B cell (primary cell): ENCODE measurements at regions not wholly inside any gene's neighbourhood (a gene's known extent, or its start where the extent isn't known, plus 50 kb on each side); places are given as distances from the start of the nearest gene placed in this dataset.

Experiments used
- ATAC-seq: fragments of 200-7000 bp; cut with Tn5 transposase; one replicate; pipeline ENCODE4 v1.10.0; 2021; ENCODE audit warnings: low read depth, mild to moderate bottlenecking, moderate number of reproducible peaks, moderate library complexity
- CTCF ChIA-PET: fragments of 350-600 bp; sonication (Branson Sonifier 250); formaldehyde crosslinking; loops from one replicate; lab custom pipeline; 2021; ENCODE audit warnings: antibody characterized with exemption, inconsistent platforms; lab: Charles Lee
- POLR2A ChIA-PET: fragments of 350-600 bp; sonication (Branson Sonifier 250); formaldehyde crosslinking; loops from one replicate; lab custom pipeline; 2021; ENCODE audit warnings: antibody characterized with exemption; lab: Charles Lee
- DNase-seq: peaks from one replicate; pipeline ENCODE4 v3.0.0; 2013
- H2AFZ ChIP-seq: 2 replicates; pipeline ENCODE4 v1.6.1; 2012; ENCODE audit warnings: mild to moderate bottlenecking, low read depth, low read length; ENCODE audit not compliant: insufficient read depth, poor library complexity, severe bottlenecking
- H3K27ac ChIP-seq, 2 donors: 1 replicate in 1 of 2; 2 replicates in 1 of 2; pipeline ENCODE4 v1.5.1; 2012 to 2013; ENCODE audit warnings: low read length in 2 of 2, mild to moderate bottlenecking in 2 of 2, moderate library complexity in 1 of 2
- H3K27me3 ChIP-seq, 4 experiments: fragments of 200-600 bp in 1 of 4; sonication (generic) in 1 of 4; replicated peaks in 1 of 4; 1 replicate in 2 of 4; 2 replicates in 2 of 4; pipeline versions ENCODE4 v1.6.1 to v1.7.0; 2013 to 2016; ENCODE audit warnings: low read length in 3 of 4, mild to moderate bottlenecking in 2 of 4, mixed read lengths in 1 of 4, moderate library complexity in 1 of 4; ENCODE audit not compliant: insufficient read depth in 4 of 4, control insufficient read depth in 3 of 4; ENCODE audit errors: control extremely low read depth in 1 of 4
- H3K36me3 ChIP-seq, 2 experiments: replicated peaks in 1 of 2; 1 replicate in 1 of 2; 2 replicates in 1 of 2; pipeline versions ENCODE4 v1.6.1 to v1.7.1; 2013; ENCODE audit warnings: low read length in 1 of 2; ENCODE audit not compliant: insufficient read depth in 2 of 2, control insufficient read depth in 1 of 2; ENCODE audit errors: control extremely low read depth in 1 of 2, extremely low read depth in 1 of 2
- H3K4me1 ChIP-seq, 2 donors: fragments of 200-600 bp in 1 of 2; sonication (generic) in 1 of 2; 1 replicate in 1 of 2; 2 replicates in 1 of 2; pipeline versions ENCODE4 v1.5.1 to v1.6.1; 2013 to 2017; ENCODE audit warnings: low read length in 2 of 2; ENCODE audit not compliant: control insufficient read depth in 2 of 2, insufficient read depth in 2 of 2
- H3K4me2 ChIP-seq: replicated peaks from 2 replicates; pipeline ENCODE3; 2012; ENCODE audit warnings: mild to moderate bottlenecking, low read depth, low read length; ENCODE audit not compliant: poor library complexity, severe bottlenecking
- H3K4me3 ChIP-seq, 5 experiments: fragments of 200-600 bp in 1 of 5; sonication (generic) in 1 of 5; 1 replicate in 3 of 5; 2 replicates in 2 of 5; pipeline versions ENCODE4 v1.5.1 to v1.7.0; 2011 to 2016; ENCODE audit warnings: low read length in 4 of 5, mild to moderate bottlenecking in 4 of 5, low read depth in 2 of 5, control low read depth in 1 of 5, moderate library complexity in 1 of 5; ENCODE audit not compliant: insufficient read depth in 1 of 5; ENCODE audit errors: control extremely low read depth in 1 of 5, extremely low read depth in 1 of 5
- H3K79me2 ChIP-seq: fragments of 200-600 bp; sonication (generic); one replicate; pipeline ENCODE4 v1.6.0; 2016; ENCODE audit warnings: low read length; ENCODE audit not compliant: control insufficient read depth, insufficient read depth
- H3K9ac ChIP-seq: fragments of 200-600 bp; sonication (generic); 2 replicates; pipeline ENCODE4 v1.6.1; 2017; ENCODE audit warnings: mild to moderate bottlenecking, low read length, moderate library complexity
- H3K9me3 ChIP-seq, 3 donors: one replicate each; pipeline versions ENCODE4 v1.6.1 to v1.7.1; 2013; ENCODE audit warnings: low read length in 2 of 3; ENCODE audit not compliant: control insufficient read depth in 2 of 3, insufficient read depth in 1 of 3; ENCODE audit errors: control extremely low read depth in 1 of 3
- H4K20me1 ChIP-seq: 2 replicates; pipeline ENCODE4 v1.6.0; 2012; ENCODE audit warnings: mild to moderate bottlenecking, low read length; ENCODE audit not compliant: insufficient read depth, control insufficient read depth, poor library complexity, severe bottlenecking
- H3K27ac Mint-ChIP-seq: one replicate; pipeline ENCODE4 v1.8.0; 2021; ENCODE audit warnings: mixed read lengths
- H3K27me3 Mint-ChIP-seq: one replicate; pipeline ENCODE4 v1.8.0; 2021; ENCODE audit warnings: mixed read lengths
- H3K4me1 Mint-ChIP-seq: one replicate; pipeline ENCODE4 v1.8.0; 2021; ENCODE audit warnings: mixed read lengths
- H3K4me3 Mint-ChIP-seq: one replicate; pipeline ENCODE4 v1.8.0; 2021; ENCODE audit warnings: mixed read lengths
- H3K9me3 Mint-ChIP-seq: one replicate; pipeline ENCODE4 v1.8.0; 2022; ENCODE audit warnings: mixed read lengths; ENCODE audit not compliant: insufficient read depth
- EZH2 ChIP-seq: IDR thresholded peaks from 2 replicates; pipeline ENCODE4 v1.6.1; 2012; ENCODE audit warnings: borderline replicate concordance, low read depth, mild to moderate bottlenecking, moderate library complexity, low read length; ENCODE audit not compliant: insufficient read depth, poor library complexity, severe bottlenecking
- WGBS: methylation state at CpG from one replicate; pipeline ENCODE4 v1.1.5; 2013; ENCODE audit warnings: missing lambda C conversion rate; ENCODE audit not compliant: insufficient coverage; 5-methylcytosine and 5-hydroxymethylcytosine counted together
- intact Hi-C: fragments of 100-400 bp; cut with micrococcal nuclease; formaldehyde crosslinking; loops from one replicate; pipeline ENCODE4 v1.10.0; 2022
- TF ChIP-seq, protein P1 (sequence below): fragments of 200-600 bp; IDR thresholded peaks from one replicate; pipeline ENCODE4 v1.8.0; 2022; ENCODE audit warnings: antibody characterized with exemption, mild to moderate bottlenecking

DNA sequence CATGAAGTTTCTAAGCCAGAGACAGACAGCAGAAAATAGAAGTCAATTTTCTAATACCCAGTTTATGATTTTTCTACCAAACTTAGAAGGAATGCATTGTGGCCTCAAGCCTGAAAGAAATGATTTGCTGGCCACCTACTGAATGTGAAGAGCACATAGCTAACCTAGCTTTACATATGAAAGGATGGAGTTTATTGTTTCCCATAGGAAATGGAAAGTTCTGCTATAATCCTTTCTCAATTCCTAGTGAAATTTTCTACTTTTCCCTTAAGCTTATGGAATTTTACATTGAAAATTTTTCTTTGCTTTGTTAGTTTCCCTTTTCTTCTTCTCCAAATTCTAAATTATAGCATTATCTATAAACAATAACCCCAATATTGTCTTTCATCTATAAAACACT is 110.1 kb downstream of the TMEM167A start:
- no peaks in the 10 kb centered on the region for H3K27me3 ChIP-seq
- DNase-seq (no peak), ATAC-seq (no peak)
- no peak overlapping the region for H3K9ac ChIP-seq
- H3K4me2 ChIP-seq, result no peak overlapping the region
- Mint-ChIP-seq H3K27ac (no peak overlapping the region), H3K4me3 (no peak overlapping the region), H3K9me3 (no peaks in the 10 kb centered on the region), H3K27me3 (no peaks in the 10 kb centered on the region), H3K4me1 (no peaks in the 10 kb centered on the region)
- H3K36me3 ChIP-seq, result no peaks in the 10 kb centered on the region
- ChIA-PET POLR2A (no interaction called here), CTCF (no interaction called here)
- intact Hi-C loops, result no loop called here
- no peak overlapping the region for H3K27ac ChIP-seq
- TF ChIP-seq, protein P1, sequence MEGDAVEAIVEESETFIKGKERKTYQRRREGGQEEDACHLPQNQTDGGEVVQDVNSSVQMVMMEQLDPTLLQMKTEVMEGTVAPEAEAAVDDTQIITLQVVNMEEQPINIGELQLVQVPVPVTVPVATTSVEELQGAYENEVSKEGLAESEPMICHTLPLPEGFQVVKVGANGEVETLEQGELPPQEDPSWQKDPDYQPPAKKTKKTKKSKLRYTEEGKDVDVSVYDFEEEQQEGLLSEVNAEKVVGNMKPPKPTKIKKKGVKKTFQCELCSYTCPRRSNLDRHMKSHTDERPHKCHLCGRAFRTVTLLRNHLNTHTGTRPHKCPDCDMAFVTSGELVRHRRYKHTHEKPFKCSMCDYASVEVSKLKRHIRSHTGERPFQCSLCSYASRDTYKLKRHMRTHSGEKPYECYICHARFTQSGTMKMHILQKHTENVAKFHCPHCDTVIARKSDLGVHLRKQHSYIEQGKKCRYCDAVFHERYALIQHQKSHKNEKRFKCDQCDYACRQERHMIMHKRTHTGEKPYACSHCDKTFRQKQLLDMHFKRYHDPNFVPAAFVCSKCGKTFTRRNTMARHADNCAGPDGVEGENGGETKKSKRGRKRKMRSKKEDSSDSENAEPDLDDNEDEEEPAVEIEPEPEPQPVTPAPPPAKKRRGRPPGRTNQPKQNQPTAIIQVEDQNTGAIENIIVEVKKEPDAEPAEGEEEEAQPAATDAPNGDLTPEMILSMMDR, result no peak
- TF ChIP-seq EZH2, result no peak
- H3K4me3 ChIP-seq, result no peak overlapping the region
- H2AFZ ChIP-seq, result no peak overlapping the region
- H3K4me1 ChIP-seq, result no peaks in the 10 kb centered on the region
- H4K20me1 ChIP-seq, result no peaks in the 10 kb centered on the region
- no peaks in the 10 kb centered on the region for H3K79me2 ChIP-seq
- H3K9me3 ChIP-seq, result peaks cover 0 to 3% (median 0%) of the 10 kb centered on the region in 3 donors

DNA sequence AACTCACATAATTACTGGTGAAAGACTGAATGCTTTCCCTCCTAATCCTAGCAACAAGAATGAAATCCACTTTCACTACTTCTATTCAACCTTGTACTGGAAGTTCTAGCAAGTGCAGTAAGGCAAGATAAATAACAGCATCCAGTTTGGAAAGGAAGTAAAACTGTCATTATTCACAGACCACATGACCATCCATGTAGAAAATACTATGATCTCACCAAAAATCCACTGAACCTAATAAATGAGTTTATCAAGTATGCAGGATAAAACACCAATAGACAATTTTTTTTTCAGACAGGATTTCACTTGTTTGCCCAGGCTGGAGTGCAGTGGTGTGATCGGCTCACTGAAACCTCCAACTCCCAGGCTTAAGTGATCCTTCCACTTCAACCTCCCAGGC is 117.7 kb downstream of the TMEM167A start:
- H3K27ac Mint-ChIP-seq, result no peak overlapping the region
- DNase-seq (no peak), ATAC-seq (no peak)
- no peaks in the 10 kb centered on the region for H3K36me3 ChIP-seq
- TF ChIP-seq EZH2, result no peak
- TF ChIP-seq, protein P1, result no peak
- H3K4me3 ChIP-seq, result no peak overlapping the region
- H3K4me1 ChIP-seq, result no peaks in the 10 kb centered on the region
- H3K27me3 Mint-ChIP-seq, result no peaks in the 10 kb centered on the region
- H3K4me1 Mint-ChIP-seq, result no peaks in the 10 kb centered on the region
- H3K27me3 ChIP-seq, result no peaks in the 10 kb centered on the region
- WGBS, result 100% methylated on average over 1 of the region's 1 CpG
- intact Hi-C loops, result no loop called here
- peaks cover 13% of the 10 kb centered on the region for H3K9me3 Mint-ChIP-seq
- no peak overlapping the region for H3K9ac ChIP-seq
- H4K20me1 ChIP-seq, result no peaks in the 10 kb centered on the region
- no peaks in the 10 kb centered on the region for H3K79me2 ChIP-seq
- ChIA-PET CTCF (interaction anchor here (0.6 kb wide), 1 partner anchor 101 kb away, joined by 6 read pairs; no protein-coding TSS in a partner anchor), POLR2A (no interaction called here)
- H3K9me3 ChIP-seq, result peaks cover 0 to 8% (median 4%) of the 10 kb centered on the region in 3 donors
- no peak overlapping the region for H3K27ac ChIP-seq
- no peak overlapping the region for H2AFZ ChIP-seq
- H3K4me3 Mint-ChIP-seq, result no peak overlapping the region
- H3K4me2 ChIP-seq, result no peak overlapping the region
